Endothelial cell of umbilical vein (primary cell): ENCODE measurements at regions not wholly inside any gene's neighbourhood (a gene's known extent, or its start where the extent isn't known, plus 50 kb on each side); places are given as distances from the start of the nearest gene placed in this dataset.
"Not testable (repeated sequence)": the region's sequence is repeated elsewhere in the genome, so short reads cannot be mapped to it uniquely, and the experiment has no call there.

ENCODE experiments used
- BruUV-seq: library from RNA; stranded (reverse); fragments of 400-500 nt; replicated peaks from 2 replicates; lab custom pipeline; 2021; lab: Mats Ljungman, UMichigan
- CTCF ChIA-PET: fragments of 300-600, 350-600 bp; sonication (Branson Sonifier 250); formaldehyde crosslinking; loops from one replicate; lab custom pipeline; 2021; ENCODE audit warnings: antibody characterized with exemption, inconsistent platforms; lab: Charles Lee
- POLR2A ChIA-PET: fragments of 300-600, 350-600 bp; sonication (Branson Sonifier 250); formaldehyde crosslinking; loops from one replicate; lab custom pipeline; 2021; ENCODE audit warnings: antibody characterized with exemption, inconsistent platforms; lab: Charles Lee
- DNase-seq: peaks from one replicate; pipeline ENCODE4 v3.0.0-alpha.2; 2011; ENCODE audit warnings: low read depth, low spot score
- FAIRE-seq: peaks from 2 replicates; lab custom pipeline; 2011; peaks lifted over from hg19 to GRCh38; lab: Jason Lieb, UNC
- H2AFZ ChIP-seq: 2 replicates; pipeline ENCODE4 v1.6.0; 2012; ENCODE audit warnings: low read depth, low read length, control low read depth, inconsistent platforms
- H3K27ac ChIP-seq: 2 replicates; pipeline ENCODE4 v1.5.1; 2011; ENCODE audit warnings: low read depth, mild to moderate bottlenecking, control low read depth, low read length, moderate library complexity; ENCODE audit not compliant: insufficient read depth
- H3K27me3 ChIP-seq, 2 experiments: 2 replicates each; pipeline versions ENCODE4 v1.6.0 to v1.6.1; 2011; ENCODE audit warnings: low read length in 2 of 2, mixed read lengths in 1 of 2; ENCODE audit not compliant: control insufficient read depth in 2 of 2, insufficient read depth in 2 of 2
- H3K36me3 ChIP-seq, 2 experiments: 2 replicates in 1 of 2; 3 replicates in 1 of 2; pipeline ENCODE4 v1.5.1; 2011; ENCODE audit warnings: low read length in 2 of 2, mild to moderate bottlenecking in 1 of 2, moderate library complexity in 1 of 2; ENCODE audit not compliant: control insufficient read depth in 2 of 2, insufficient read depth in 2 of 2; ENCODE audit errors: extremely low read depth in 1 of 2
- H3K4me1 ChIP-seq: 3 replicates; pipeline ENCODE4 v1.5.1; 2011; ENCODE audit warnings: mild to moderate bottlenecking, low read length; ENCODE audit not compliant: control insufficient read depth, insufficient read depth; ENCODE audit errors: extremely low read depth
- H3K4me2 ChIP-seq: 2 replicates; pipeline ENCODE4 v1.6.1; 2011; ENCODE audit warnings: low read length, control low read depth, mixed read lengths; ENCODE audit not compliant: insufficient read depth
- H3K4me3 ChIP-seq, 3 experiments: fragments of 200-600 bp in 1 of 3; sonication (generic), shearing (Covaris generic) in 1 of 3; replicated peaks in 1 of 3; 2 replicates each; pipeline ENCODE4 v1.5.1; 2011 to 2016; ENCODE audit warnings: control low read depth in 3 of 3, low read length in 3 of 3, mild to moderate bottlenecking in 2 of 3, inconsistent platforms in 1 of 3, low read depth in 1 of 3, moderate library complexity in 1 of 3; ENCODE audit not compliant: insufficient read depth in 1 of 3
- H3K79me2 ChIP-seq: 2 replicates; pipeline ENCODE4 v1.6.0; 2012; ENCODE audit warnings: low read length, inconsistent platforms; ENCODE audit not compliant: control insufficient read depth, insufficient read depth
- H3K9ac ChIP-seq: replicated peaks from 2 replicates; pipeline ENCODE3; 2011; ENCODE audit warnings: low read length, control low read depth; ENCODE audit not compliant: insufficient read depth; ENCODE audit errors: extremely low read depth
- H3K9me1 ChIP-seq: replicated peaks from 3 replicates; pipeline ENCODE4 v1.6.0; 2011; ENCODE audit warnings: mild to moderate bottlenecking, low read length; ENCODE audit not compliant: control insufficient read depth, insufficient read depth; ENCODE audit errors: extremely low read depth
- H3K9me3 ChIP-seq: replicated peaks from 2 replicates; pipeline ENCODE4 v1.5.1; 2012; ENCODE audit warnings: low read length, inconsistent platforms; ENCODE audit not compliant: control insufficient read depth, insufficient read depth
- H4K20me1 ChIP-seq: replicated peaks from 2 replicates; pipeline ENCODE3; 2011; ENCODE audit warnings: mild to moderate bottlenecking, low read length; ENCODE audit not compliant: control insufficient read depth, insufficient read depth; ENCODE audit errors: extremely low read depth
- CTCF ChIP-seq, 2 donors: IDR thresholded peaks; 1 replicate in 1 of 2; 2 replicates in 1 of 2; pipeline ENCODE4 v1.5.1; 2011; ENCODE audit warnings: low read length in 2 of 2, mild to moderate bottlenecking in 2 of 2, moderate library complexity in 2 of 2, control low read depth in 1 of 2, inconsistent platforms in 1 of 2, low read depth in 1 of 2; ENCODE audit not compliant: insufficient read depth in 1 of 2; ENCODE audit errors: extremely low read depth in 1 of 2
- JUN ChIP-seq: IDR thresholded peaks from 2 replicates; pipeline ENCODE4 v1.6.1; 2011; ENCODE audit warnings: borderline replicate concordance, low read depth; ENCODE audit not compliant: insufficient read length, insufficient read depth
- MYC ChIP-seq: IDR thresholded peaks from one replicate; pipeline ENCODE4 v1.6.1; 2011; ENCODE audit warnings: mild to moderate bottlenecking, low read depth, low read length
- POLR2AphosphoS5 ChIP-seq: IDR thresholded peaks from 2 replicates; pipeline ENCODE4 v1.6.1; 2012; ENCODE audit warnings: low read depth, mild to moderate bottlenecking, control low read depth, low read length, moderate library complexity; ENCODE audit not compliant: insufficient read depth
- dilution Hi-C: fragments of 300-500 bp; cut with MboI; formaldehyde crosslinking; loops from one replicate; pipeline ENCODE4 v1.15.0; 2019; ENCODE audit warnings: low sequenced_read_pairs; ENCODE audit not compliant: extremely low pct_ligation_motif_present
- intact Hi-C: fragments of 100-400 bp; cut with micrococcal nuclease; formaldehyde crosslinking; loops from one replicate; pipeline ENCODE4 v1.10.0; 2022

GRCh38 chr3:98705694-98706093 is 57.4 kb upstream of the ST3GAL6 start:
- H3K27ac ChIP-seq, result no peak overlapping the region
- ChIA-PET POLR2A (no interaction called here), CTCF (interaction anchor here (1.0 kb wide), 2 partner anchors 29 to 32 kb away, joined by 3 read pairs; no protein-coding TSS in a partner anchor)
- no TSS peak for BruUV-seq
- no peak overlapping the region for H3K4me3 ChIP-seq
- H3K4me2 ChIP-seq, result no peak overlapping the region
- FAIRE-seq, result no peak
- no peaks in the 10 kb centered on the region for H3K79me2 ChIP-seq
- H4K20me1 ChIP-seq, result no peaks in the 10 kb centered on the region
- no peak overlapping the region for H3K9ac ChIP-seq
- no peak for TF ChIP-seq POLR2AphosphoS5
- no peak for TF ChIP-seq CTCF (IDR thresholded peaks at IDR 0.05; ENCODE audit: extremely low read depth in 1 of 2, insufficient read depth in 1 of 2, low read depth in 1 of 2, low read length in 2 of 2)
- TF ChIP-seq MYC, result no peak
- TF ChIP-seq JUN, result no peak
- H3K27me3 ChIP-seq, result peaks cover 0 to 6% of the 10 kb centered on the region in 2 experiments
- H3K36me3 ChIP-seq, result no peaks in the 10 kb centered on the region
- dilution Hi-C loops (no loop called here), intact Hi-C loops (no loop called here)
- DNase-seq, result no peak
- no peaks in the 10 kb centered on the region for H3K9me3 ChIP-seq
- no peaks in the 10 kb centered on the region for H3K9me1 ChIP-seq
- peaks cover 16% of the 10 kb centered on the region for H3K4me1 ChIP-seq
- no peak overlapping the region for H2AFZ ChIP-seq

- H3K9me3 ChIP-seq, DNase-seq, H3K27ac ChIP-seq, H4K20me1 ChIP-seq, POLR2A ChIA-PET, H2AFZ ChIP-seq, H3K4me2 ChIP-seq, H3K9me1 ChIP-seq, H3K9ac ChIP-seq, CTCF ChIA-PET, H3K4me3 ChIP-seq, intact Hi-C loops, BruUV-seq, H3K27me3 ChIP-seq, dilution Hi-C loops, FAIRE-seq, H3K36me3 ChIP-seq, H3K4me1 ChIP-seq, H3K79me2 ChIP-seq: not testable (repeated sequence)
These were observed 54.5 kb upstream of the ST3GAL6 start for GRCh38 chr3:98708681-98709080.
